ENCODE measurements at regions not wholly inside any gene's neighbourhood (a gene's known extent, or its start where the extent isn't known, plus 50 kb on each side); places are given as distances from the start of the nearest gene placed in this dataset.

DNA sequence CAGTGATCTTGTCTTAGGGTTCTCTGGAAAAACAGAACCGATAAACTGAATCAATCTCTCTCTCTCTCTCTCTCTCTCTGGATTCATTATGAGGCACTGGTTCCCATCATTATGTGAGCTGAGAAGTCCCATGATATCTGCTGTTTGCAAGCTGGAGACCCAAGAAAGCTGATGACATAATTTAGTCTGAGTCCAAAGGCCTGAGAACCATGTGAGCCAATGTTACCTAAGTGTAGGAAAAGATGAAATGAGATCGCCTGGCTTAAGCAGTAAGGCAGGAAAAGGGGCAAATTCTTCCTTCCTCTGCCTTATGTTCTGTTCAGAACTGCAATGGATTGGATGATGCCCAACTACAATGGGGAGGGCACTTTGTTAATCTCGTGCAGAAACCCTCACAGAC is 207.4 kb downstream of the RBM46 start:
- Histone ChIP-seq H3K27ac (ENCODE audit: low read length) (no peak overlapping the region), H3K79me2 (replicated peaks; ENCODE audit: insufficient read depth, low read length) (no peaks in the 10 kb centered on the region), H4K20me1 (ENCODE audit: insufficient read depth) (no peaks in the 10 kb centered on the region), H3K27me3 (ENCODE audit: insufficient read depth, low read depth, low read length) (no peaks in the 10 kb centered on the region), H2AFZ (ENCODE audit: low read depth, low read length) (no peak overlapping the region), H3F3A (ENCODE audit: insufficient read depth, low read length, poor library complexity, severe bottlenecking) (no peaks in the 10 kb centered on the region), H3K9me3 (ENCODE audit: low read length) (no peaks in the 10 kb centered on the region), H3K36me3 (ENCODE audit: insufficient read depth, low read length) (no peaks in the 10 kb centered on the region), H3K9ac (ENCODE audit: low read length) (no peak overlapping the region), H3K9me2 (ENCODE audit: insufficient read depth, low read length) (no peaks in the 10 kb centered on the region), H3K4me3 (ENCODE audit: low read length) (no peak overlapping the region), H3K4me2 (ENCODE audit: low read length) (no peak overlapping the region)
- TF ChIP-seq, protein P1, sequence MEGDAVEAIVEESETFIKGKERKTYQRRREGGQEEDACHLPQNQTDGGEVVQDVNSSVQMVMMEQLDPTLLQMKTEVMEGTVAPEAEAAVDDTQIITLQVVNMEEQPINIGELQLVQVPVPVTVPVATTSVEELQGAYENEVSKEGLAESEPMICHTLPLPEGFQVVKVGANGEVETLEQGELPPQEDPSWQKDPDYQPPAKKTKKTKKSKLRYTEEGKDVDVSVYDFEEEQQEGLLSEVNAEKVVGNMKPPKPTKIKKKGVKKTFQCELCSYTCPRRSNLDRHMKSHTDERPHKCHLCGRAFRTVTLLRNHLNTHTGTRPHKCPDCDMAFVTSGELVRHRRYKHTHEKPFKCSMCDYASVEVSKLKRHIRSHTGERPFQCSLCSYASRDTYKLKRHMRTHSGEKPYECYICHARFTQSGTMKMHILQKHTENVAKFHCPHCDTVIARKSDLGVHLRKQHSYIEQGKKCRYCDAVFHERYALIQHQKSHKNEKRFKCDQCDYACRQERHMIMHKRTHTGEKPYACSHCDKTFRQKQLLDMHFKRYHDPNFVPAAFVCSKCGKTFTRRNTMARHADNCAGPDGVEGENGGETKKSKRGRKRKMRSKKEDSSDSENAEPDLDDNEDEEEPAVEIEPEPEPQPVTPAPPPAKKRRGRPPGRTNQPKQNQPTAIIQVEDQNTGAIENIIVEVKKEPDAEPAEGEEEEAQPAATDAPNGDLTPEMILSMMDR (IDR thresholded peaks at IDR 0.05; ENCODE audit: poor library complexity, severe bottlenecking): no peak
- TF ChIP-seq POLR2AphosphoS5 (IDR thresholded peaks at IDR 0.05): no peak
- no peak for TF ChIP-seq RAD21 (conservative IDR thresholded peaks at IDR 0.05)
- no peak for TF ChIP-seq SMC3 (conservative IDR thresholded peaks at IDR 0.05; ENCODE audit: poor library complexity)
- TF ChIP-seq TAF1 (IDR thresholded peaks at IDR 0.05; ENCODE audit: low read depth): no peak
- TF ChIP-seq MXI1 (conservative IDR thresholded peaks at IDR 0.05; ENCODE audit: poor library complexity, severe bottlenecking): no peak
- TF ChIP-seq, protein P2, sequence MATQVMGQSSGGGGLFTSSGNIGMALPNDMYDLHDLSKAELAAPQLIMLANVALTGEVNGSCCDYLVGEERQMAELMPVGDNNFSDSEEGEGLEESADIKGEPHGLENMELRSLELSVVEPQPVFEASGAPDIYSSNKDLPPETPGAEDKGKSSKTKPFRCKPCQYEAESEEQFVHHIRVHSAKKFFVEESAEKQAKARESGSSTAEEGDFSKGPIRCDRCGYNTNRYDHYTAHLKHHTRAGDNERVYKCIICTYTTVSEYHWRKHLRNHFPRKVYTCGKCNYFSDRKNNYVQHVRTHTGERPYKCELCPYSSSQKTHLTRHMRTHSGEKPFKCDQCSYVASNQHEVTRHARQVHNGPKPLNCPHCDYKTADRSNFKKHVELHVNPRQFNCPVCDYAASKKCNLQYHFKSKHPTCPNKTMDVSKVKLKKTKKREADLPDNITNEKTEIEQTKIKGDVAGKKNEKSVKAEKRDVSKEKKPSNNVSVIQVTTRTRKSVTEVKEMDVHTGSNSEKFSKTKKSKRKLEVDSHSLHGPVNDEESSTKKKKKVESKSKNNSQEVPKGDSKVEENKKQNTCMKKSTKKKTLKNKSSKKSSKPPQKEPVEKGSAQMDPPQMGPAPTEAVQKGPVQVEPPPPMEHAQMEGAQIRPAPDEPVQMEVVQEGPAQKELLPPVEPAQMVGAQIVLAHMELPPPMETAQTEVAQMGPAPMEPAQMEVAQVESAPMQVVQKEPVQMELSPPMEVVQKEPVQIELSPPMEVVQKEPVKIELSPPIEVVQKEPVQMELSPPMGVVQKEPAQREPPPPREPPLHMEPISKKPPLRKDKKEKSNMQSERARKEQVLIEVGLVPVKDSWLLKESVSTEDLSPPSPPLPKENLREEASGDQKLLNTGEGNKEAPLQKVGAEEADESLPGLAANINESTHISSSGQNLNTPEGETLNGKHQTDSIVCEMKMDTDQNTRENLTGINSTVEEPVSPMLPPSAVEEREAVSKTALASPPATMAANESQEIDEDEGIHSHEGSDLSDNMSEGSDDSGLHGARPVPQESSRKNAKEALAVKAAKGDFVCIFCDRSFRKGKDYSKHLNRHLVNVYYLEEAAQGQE (IDR thresholded peaks at IDR 0.05; ENCODE audit: borderline replicate concordance): no peak
- TF ChIP-seq EZH2 (IDR thresholded peaks at IDR 0.05; ENCODE audit: borderline replicate concordance, insufficient read depth, low read length, poor library complexity, severe bottlenecking): no peak
- no peak for TF ChIP-seq EP300 (conservative IDR thresholded peaks at IDR 0.05; ENCODE audit: poor library complexity, severe bottlenecking)

DNA sequence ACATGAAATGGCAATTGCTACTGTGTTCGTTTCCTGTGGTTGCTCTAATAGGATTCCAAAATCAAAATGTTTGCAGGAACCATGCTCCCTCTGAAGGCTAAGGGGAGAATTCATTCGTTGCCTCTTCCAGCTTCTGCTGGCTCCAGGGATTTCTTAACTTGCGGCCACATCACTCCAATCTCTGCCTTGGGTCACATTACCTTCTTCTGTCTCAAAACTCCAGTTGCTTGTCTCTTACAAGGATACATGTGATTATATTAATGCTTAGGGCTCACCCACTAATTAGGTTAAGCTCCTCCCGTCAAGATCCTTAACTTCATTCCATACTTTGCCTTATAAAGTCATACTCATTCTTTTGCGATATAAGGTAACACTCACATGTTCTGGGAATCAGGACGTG is 208.4 kb downstream of the RBM46 start:
- H3K79me2 ChIP-seq (replicated peaks; ENCODE audit: insufficient read depth, low read length): no peaks in the 10 kb centered on the region
- no peak overlapping the region for H3K27ac ChIP-seq (ENCODE audit: low read length)

More for the DNA sequence above, 208.4 kb downstream of the RBM46 start:
- Histone ChIP-seq H3K27me3 (ENCODE audit: insufficient read depth, low read depth, low read length) (no peaks in the 10 kb centered on the region), H3K9ac (ENCODE audit: low read length) (no peak overlapping the region), H3K4me2 (ENCODE audit: low read length) (no peak overlapping the region), H3K9me2 (ENCODE audit: insufficient read depth, low read length) (no peaks in the 10 kb centered on the region), H3K4me3 (ENCODE audit: low read length) (no peak overlapping the region), H2AFZ (ENCODE audit: low read depth, low read length) (no peak overlapping the region), H3K36me3 (ENCODE audit: insufficient read depth, low read length) (no peaks in the 10 kb centered on the region), H3F3A (ENCODE audit: insufficient read depth, low read length, poor library complexity, severe bottlenecking) (no peaks in the 10 kb centered on the region), H4K20me1 (ENCODE audit: insufficient read depth) (no peaks in the 10 kb centered on the region), H3K9me3 (ENCODE audit: low read length) (no peaks in the 10 kb centered on the region)
- TF ChIP-seq, protein P1 (IDR thresholded peaks at IDR 0.05; ENCODE audit: poor library complexity, severe bottlenecking): no peak
- no peak for TF ChIP-seq EP300 (conservative IDR thresholded peaks at IDR 0.05; ENCODE audit: poor library complexity, severe bottlenecking)
- no peak for TF ChIP-seq POLR2AphosphoS5 (IDR thresholded peaks at IDR 0.05)
- TF ChIP-seq RAD21 (conservative IDR thresholded peaks at IDR 0.05): no peak
- TF ChIP-seq SMC3 (conservative IDR thresholded peaks at IDR 0.05; ENCODE audit: poor library complexity): no peak
- TF ChIP-seq TAF1 (IDR thresholded peaks at IDR 0.05; ENCODE audit: low read depth): no peak
- no peak for TF ChIP-seq EZH2 (IDR thresholded peaks at IDR 0.05; ENCODE audit: borderline replicate concordance, insufficient read depth, low read length, poor library complexity, severe bottlenecking)
- no peak for TF ChIP-seq MXI1 (conservative IDR thresholded peaks at IDR 0.05; ENCODE audit: poor library complexity, severe bottlenecking)
- TF ChIP-seq, protein P2 (IDR thresholded peaks at IDR 0.05; ENCODE audit: borderline replicate concordance): no peak
